ENCODE measurements at regions not wholly inside any gene's neighbourhood (a gene's known extent, or its start where the extent isn't known, plus 50 kb on each side); places are given as distances from the start of the nearest gene placed in this dataset.

DNA sequence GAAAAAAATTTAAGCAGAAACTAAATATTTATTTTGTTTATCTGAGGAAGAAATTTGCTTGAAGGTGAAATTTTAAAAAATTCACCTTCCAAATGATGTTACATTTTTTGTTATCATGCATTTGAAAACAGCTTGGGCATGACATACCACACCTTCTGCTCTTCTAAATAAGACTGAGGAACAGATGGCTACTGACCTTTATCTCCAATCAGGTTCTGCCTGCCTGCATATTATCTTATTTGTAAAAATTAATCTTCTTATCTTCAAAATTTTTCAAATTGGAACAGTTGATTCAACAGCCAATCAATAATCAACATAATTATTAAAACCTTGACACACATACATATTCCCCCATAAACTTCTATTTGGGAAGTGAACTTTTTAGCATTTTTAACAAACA lies 641.8 kb upstream of the ZNF385D start:
- Histone ChIP-seq H3K27ac (ENCODE audit: low read depth, low read length, poor library complexity, severe bottlenecking) (no peak overlapping the region), H3K27me3 (replicated peaks; ENCODE audit: insufficient read depth, low read depth, low read length, poor library complexity) (no peaks in the 10 kb centered on the region), H3K4me1 (ENCODE audit: insufficient read depth, low read length, poor library complexity, severe bottlenecking) (no peaks in the 10 kb centered on the region), H3K9me3 (ENCODE audit: low read depth, low read length, poor library complexity, severe bottlenecking) (peaks cover 4% of the 10 kb centered on the region), H3K36me3 (ENCODE audit: insufficient read depth, low read length, poor library complexity, severe bottlenecking) (no peaks in the 10 kb centered on the region), H3K4me3 (ENCODE audit: low read depth, low read length, poor library complexity, severe bottlenecking) (no peak overlapping the region)
- POLR2A ChIA-PET (ENCODE audit: low non-redundant PET) = no interaction called here
- intact Hi-C loops (cut with micrococcal nuclease; ENCODE audit: unreplicated experiment) = no loop called here
- CTCF ChIA-PET = no interaction called here
- no TSS peak for BruUV-seq (replicated peaks)
- TF ChIP-seq, protein P1, sequence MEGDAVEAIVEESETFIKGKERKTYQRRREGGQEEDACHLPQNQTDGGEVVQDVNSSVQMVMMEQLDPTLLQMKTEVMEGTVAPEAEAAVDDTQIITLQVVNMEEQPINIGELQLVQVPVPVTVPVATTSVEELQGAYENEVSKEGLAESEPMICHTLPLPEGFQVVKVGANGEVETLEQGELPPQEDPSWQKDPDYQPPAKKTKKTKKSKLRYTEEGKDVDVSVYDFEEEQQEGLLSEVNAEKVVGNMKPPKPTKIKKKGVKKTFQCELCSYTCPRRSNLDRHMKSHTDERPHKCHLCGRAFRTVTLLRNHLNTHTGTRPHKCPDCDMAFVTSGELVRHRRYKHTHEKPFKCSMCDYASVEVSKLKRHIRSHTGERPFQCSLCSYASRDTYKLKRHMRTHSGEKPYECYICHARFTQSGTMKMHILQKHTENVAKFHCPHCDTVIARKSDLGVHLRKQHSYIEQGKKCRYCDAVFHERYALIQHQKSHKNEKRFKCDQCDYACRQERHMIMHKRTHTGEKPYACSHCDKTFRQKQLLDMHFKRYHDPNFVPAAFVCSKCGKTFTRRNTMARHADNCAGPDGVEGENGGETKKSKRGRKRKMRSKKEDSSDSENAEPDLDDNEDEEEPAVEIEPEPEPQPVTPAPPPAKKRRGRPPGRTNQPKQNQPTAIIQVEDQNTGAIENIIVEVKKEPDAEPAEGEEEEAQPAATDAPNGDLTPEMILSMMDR (conservative IDR thresholded peaks at IDR 0.05; ENCODE audit: low read depth, low read length) = no peak
- no peak for TF ChIP-seq EZH2 (IDR thresholded peaks at IDR 0.05; ENCODE audit: borderline replicate concordance, low read depth, low read length, poor library complexity, severe bottlenecking)
- no peak for DNase-seq (ENCODE audit: low spot score)

DNA sequence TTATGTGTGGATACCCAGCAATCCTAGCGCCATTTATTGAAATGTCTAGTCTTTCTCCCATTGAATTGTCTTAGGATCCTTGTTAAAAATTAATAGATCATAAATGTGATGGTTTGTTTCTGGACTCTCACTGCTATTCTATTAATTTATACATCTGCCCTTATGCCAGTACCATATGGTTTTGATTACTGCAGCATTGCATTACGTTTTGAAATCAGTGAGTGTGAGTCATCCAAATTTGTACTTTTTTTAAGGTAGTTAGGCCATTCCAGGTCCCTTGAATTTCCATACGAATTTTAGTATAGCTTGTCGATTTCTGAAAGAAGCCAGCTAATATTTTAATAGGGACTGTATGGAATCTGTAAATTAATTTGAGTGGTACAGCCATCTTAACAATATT lies 648.6 kb upstream of the ZNF385D start:
- no peak for DNase-seq (ENCODE audit: low spot score)
- CTCF ChIA-PET = no interaction called here
- no peaks in the 10 kb centered on the region for H3K36me3 ChIP-seq (ENCODE audit: insufficient read depth, low read length, poor library complexity, severe bottlenecking)
- no TSS peak for BruUV-seq (replicated peaks)
- TF ChIP-seq, protein P1 (conservative IDR thresholded peaks at IDR 0.05; ENCODE audit: low read depth, low read length) = no peak
- TF ChIP-seq EZH2 (IDR thresholded peaks at IDR 0.05; ENCODE audit: borderline replicate concordance, low read depth, low read length, poor library complexity, severe bottlenecking) = no peak
- H3K27ac ChIP-seq (ENCODE audit: low read depth, low read length, poor library complexity, severe bottlenecking) = no peak overlapping the region
- H3K9me3 ChIP-seq (ENCODE audit: low read depth, low read length, poor library complexity, severe bottlenecking) = peaks cover 33% of the 10 kb centered on the region
- POLR2A ChIA-PET (ENCODE audit: low non-redundant PET) = no interaction called here
- intact Hi-C loops (cut with micrococcal nuclease; ENCODE audit: unreplicated experiment) = no loop called here
- no peaks in the 10 kb centered on the region for H3K27me3 ChIP-seq (replicated peaks; ENCODE audit: insufficient read depth, low read depth, low read length, poor library complexity)
- H3K4me1 ChIP-seq (ENCODE audit: insufficient read depth, low read length, poor library complexity, severe bottlenecking) = no peaks in the 10 kb centered on the region
- no peak overlapping the region for H3K4me3 ChIP-seq (ENCODE audit: low read depth, low read length, poor library complexity, severe bottlenecking)

DNA sequence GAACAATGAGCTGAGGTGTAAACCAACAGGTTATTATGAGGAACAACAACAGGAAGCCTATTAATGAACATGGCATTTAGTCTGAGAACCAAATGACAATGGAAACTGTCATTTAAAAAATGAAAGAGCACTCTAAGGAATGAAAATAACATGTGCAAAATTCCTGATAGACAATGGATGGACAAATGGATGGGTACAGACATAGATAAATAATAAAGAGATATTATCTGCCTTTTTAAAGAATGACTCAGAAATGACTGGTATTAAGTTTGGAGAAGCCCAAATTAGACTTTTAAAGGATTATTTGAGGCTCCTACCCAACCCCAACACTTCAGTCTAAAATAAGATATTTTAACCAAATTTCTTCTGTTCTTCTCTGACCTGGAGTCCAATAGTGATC lies 650.5 kb upstream of the ZNF385D start:
- POLR2A ChIA-PET (ENCODE audit: low non-redundant PET) = no interaction called here
- BruUV-seq (replicated peaks) = no TSS peak
- intact Hi-C loops (cut with micrococcal nuclease; ENCODE audit: unreplicated experiment) = no loop called here
- Histone ChIP-seq H3K27ac (ENCODE audit: low read depth, low read length, poor library complexity, severe bottlenecking) (no peak overlapping the region), H3K9me3 (ENCODE audit: low read depth, low read length, poor library complexity, severe bottlenecking) (peaks cover 40% of the 10 kb centered on the region), H3K27me3 (replicated peaks; ENCODE audit: insufficient read depth, low read depth, low read length, poor library complexity) (no peaks in the 10 kb centered on the region), H3K4me3 (ENCODE audit: low read depth, low read length, poor library complexity, severe bottlenecking) (no peak overlapping the region), H3K36me3 (ENCODE audit: insufficient read depth, low read length, poor library complexity, severe bottlenecking) (no peaks in the 10 kb centered on the region), H3K4me1 (ENCODE audit: insufficient read depth, low read length, poor library complexity, severe bottlenecking) (no peaks in the 10 kb centered on the region)
- CTCF ChIA-PET = no interaction called here
- TF ChIP-seq EZH2 (IDR thresholded peaks at IDR 0.05; ENCODE audit: borderline replicate concordance, low read depth, low read length, poor library complexity, severe bottlenecking) = no peak
- TF ChIP-seq, protein P1 (conservative IDR thresholded peaks at IDR 0.05; ENCODE audit: low read depth, low read length) = no peak
- no peak for DNase-seq (ENCODE audit: low spot score)
